GM12864 (cell line): ENCODE measurements at regions not wholly inside any gene's neighbourhood (a gene's known extent, or its start where the extent isn't known, plus 50 kb on each side); places are given as distances from the start of the nearest gene placed in this dataset.
"Not testable (repeated sequence)": the region's sequence is repeated elsewhere in the genome, so short reads cannot be mapped to it uniquely, and the experiment has no call there.

Experiments
- DNase-seq: peaks from one replicate; pipeline ENCODE4 v3.0.0-alpha.2; 2011; ENCODE audit warnings: low read depth
- H3K4me3 ChIP-seq: 2 replicates; pipeline ENCODE4 v1.5.1; 2011; ENCODE audit warnings: mild to moderate bottlenecking, low read depth, low read length, control low read depth
- TF ChIP-seq, protein P1 (sequence below): IDR thresholded peaks from 2 replicates; pipeline ENCODE4 v1.5.1; 2011; ENCODE audit warnings: low read depth, mild to moderate bottlenecking, moderate library complexity, low read length, control low read depth, inconsistent platforms; ENCODE audit errors: missing control alignments

DNA sequence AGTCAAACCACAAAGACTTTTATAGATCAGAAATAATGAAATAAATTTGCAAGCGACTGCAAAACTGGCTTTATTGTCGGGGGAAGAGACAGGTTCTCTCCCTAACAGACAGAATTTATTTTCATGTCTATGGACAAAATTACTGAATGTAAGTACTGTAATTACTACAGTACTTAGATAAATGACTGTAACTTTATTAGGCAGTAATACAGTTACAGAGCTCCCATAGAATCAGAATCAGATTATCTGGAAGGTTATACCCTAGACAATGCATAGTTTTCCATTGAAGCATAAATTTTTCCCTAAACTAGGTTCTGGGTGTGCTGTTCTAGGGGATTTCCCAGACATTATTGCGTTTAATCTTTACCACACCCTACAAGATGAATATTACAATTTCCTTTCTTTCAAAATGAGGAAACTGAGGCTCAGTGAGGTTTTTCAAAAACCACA lies 114.2 kb downstream of the C12orf75 start:
- H3K4me3 ChIP-seq, result no peak overlapping the region
- DNase-seq, result no peak
- TF ChIP-seq, protein P1, sequence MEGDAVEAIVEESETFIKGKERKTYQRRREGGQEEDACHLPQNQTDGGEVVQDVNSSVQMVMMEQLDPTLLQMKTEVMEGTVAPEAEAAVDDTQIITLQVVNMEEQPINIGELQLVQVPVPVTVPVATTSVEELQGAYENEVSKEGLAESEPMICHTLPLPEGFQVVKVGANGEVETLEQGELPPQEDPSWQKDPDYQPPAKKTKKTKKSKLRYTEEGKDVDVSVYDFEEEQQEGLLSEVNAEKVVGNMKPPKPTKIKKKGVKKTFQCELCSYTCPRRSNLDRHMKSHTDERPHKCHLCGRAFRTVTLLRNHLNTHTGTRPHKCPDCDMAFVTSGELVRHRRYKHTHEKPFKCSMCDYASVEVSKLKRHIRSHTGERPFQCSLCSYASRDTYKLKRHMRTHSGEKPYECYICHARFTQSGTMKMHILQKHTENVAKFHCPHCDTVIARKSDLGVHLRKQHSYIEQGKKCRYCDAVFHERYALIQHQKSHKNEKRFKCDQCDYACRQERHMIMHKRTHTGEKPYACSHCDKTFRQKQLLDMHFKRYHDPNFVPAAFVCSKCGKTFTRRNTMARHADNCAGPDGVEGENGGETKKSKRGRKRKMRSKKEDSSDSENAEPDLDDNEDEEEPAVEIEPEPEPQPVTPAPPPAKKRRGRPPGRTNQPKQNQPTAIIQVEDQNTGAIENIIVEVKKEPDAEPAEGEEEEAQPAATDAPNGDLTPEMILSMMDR, result no peak

DNA sequence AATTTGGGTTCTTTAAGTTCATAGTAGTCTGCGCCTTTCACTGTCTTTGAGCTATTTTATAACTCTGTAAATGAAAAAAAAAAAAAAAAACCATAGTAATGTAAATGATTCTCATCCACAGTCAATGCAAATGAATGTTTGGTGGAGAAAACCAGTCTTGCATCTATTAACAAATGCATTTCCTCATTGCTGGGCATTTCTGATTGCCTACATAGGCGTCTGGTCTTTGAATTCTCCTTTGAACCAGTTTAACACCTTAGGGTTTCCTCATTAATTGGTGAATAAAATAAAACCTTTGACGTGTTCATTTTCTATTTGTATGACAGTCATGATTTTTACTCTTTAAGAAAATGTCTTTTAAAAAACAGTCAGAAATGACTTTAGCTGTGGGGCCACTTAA lies 114.8 kb downstream of the C12orf75 start:
- TF ChIP-seq, protein P1, result no peak
- DNase-seq, result no peak
- no peak overlapping the region for H3K4me3 ChIP-seq

DNA sequence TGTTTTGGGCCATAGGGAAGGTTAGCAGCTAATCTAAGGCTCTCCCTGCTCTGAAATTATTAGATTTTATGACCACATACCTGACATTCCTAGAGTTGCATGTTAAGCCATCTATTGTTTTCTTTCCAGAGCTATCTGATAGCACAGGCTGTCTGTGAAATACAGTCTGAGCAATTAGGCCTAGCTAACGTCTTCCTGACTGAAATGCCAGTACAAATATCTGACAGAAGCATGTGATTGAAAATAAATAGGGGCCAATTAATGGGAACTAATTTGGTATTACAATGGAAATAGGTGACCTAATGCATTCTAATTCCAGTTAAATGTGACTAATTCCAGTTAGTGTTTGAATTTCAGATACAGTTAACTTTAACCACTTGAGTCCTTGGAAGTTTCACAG lies 115.2 kb downstream of the C12orf75 start:
- no peak for DNase-seq
- H3K4me3 ChIP-seq, result no peak overlapping the region
- TF ChIP-seq, protein P1, result no peak

DNA sequence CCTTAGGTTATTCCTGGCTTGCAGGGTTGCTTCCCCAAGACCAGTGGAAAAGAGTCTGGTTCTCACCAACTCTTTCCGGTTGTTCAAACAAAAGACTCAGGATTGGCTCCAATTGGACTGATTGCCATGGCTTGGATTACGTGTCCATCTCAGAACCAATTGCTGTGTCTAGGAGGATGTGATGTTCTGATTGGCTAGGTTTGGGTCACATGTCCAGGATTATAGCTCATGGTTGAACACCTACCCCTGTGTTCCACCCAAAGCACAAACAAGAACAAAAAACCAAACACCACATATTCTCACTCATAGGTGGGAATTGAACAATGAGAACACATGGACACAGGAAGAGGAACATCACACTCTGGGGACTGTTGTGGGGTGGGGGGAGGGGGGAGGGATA lies 116.0 kb downstream of the C12orf75 start:
- H3K4me3 ChIP-seq, DNase-seq: not testable (repeated sequence)

DNA sequence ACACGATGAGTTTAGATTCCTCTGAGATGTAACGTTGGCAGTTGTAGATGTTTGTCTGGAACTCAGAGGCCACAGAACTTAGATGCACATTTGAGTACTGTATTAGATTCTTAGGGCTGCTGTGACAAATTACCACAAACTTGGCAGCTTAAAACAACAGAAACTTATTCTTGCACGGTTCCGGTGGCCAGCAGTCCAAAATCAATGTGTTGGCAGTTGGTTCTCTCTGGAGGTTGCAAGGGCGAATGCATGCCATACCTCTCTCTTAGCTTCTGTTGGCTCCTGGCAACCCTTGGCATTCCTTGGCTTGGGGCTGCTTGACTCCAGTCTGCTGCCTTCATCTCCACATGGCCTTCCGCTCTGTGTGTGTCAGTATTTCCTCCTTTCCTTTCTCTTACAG lies 118.9 kb downstream of the C12orf75 start:
- no peak overlapping the region for H3K4me3 ChIP-seq
- no peak for DNase-seq
- TF ChIP-seq, protein P1, result no peak

DNA sequence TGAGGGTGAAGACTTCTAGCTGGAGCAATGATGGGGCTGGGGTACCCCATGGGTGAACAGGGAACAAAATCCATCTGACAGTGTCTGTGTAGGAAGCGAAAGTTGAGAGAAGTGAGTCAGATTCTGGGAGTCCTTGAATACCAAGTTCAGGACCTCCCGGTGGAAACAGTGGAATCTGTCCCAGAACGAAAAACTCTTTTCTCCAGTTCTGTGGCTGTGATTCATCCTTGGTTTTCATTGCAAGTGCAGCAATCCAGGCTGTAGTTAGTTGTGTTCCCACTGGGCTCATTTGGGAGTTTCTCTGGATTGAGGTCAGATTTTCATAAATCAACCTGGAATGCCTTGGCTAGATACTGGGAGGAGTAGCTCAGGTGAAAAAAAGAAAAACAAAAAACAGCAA lies 120.7 kb downstream of the C12orf75 start:
- no peak for DNase-seq
- H3K4me3 ChIP-seq, result no peak overlapping the region
- TF ChIP-seq, protein P1, result no peak

DNA sequence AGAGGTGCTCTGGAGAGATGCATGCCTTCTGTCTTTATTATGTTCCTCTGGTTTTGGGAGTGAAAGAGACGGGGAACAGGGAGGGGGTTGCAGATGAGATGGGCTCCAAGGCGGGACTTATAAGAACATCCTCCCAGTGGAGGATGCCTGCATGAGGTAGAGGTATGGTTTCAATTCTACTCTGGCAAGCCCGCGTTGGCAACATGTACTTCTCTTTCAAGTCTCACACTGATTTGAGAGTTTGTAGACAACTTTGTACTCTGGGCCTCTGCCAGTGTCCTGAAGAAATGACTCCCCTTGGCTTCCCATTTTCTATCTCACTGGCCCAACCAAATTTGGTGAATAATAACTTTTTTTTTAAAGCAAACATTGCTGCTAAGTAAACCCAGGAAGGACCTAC lies 121.3 kb downstream of the C12orf75 start:
- DNase-seq, result no peak
- TF ChIP-seq, protein P1, result no peak

DNA sequence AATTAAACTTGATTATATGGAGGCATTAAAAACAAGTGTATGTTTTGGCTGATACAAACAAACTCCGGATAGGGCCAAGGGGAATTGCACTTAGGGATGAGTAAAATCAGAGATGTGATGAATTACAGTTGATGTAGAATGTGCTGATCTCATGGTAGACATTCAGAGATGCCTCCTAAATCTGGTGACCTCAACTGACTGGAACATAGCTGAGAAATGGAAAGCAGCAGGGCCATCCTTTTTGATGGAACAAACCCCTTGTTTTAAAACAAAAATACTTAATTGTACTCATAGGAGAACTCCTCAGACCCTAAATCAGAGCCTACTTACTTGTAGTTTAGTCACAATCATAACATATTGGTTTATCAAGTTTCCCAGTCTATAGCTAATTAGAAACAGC lies 122.8 kb downstream of the C12orf75 start:
- TF ChIP-seq, protein P1, result no peak
- no peak overlapping the region for H3K4me3 ChIP-seq
- DNase-seq, result no peak

More for the DNA sequence above, 121.3 kb downstream of the C12orf75 start:
- H3K4me3 ChIP-seq, result no peak overlapping the region
